ENCODE measurements at regions not wholly inside any gene's neighbourhood (a gene's known extent, or its start where the extent isn't known, plus 50 kb on each side); places are given as distances from the start of the nearest gene placed in this dataset.

DNA sequence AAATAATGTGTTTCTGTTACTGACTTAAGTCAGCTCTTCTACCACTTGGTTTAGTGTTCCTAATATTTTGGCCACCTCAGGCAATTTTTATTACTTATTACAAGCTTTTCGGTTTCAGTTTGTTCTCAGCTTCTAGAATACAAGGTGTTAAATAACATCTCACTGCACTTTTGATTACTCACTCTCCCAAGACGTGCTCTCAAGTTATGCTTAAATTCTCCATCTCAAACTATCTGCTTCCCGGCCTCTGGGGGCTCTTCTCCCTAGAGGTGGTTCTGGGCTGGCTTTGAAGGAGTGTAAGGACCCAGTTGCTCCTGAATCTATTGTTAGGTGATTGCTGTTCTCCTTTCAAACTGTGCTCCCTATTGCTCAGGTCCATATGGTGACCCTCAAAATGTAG is 193.9 kb upstream of the DDHD1 start:
- no peak overlapping the region for H4K8ac ChIP-seq (ENCODE audit: low read depth, low read length)
- no peak overlapping the region for H3K4me2 ChIP-seq (ENCODE audit: low read length)
- no peak overlapping the region for H2BK15ac ChIP-seq (replicated peaks; ENCODE audit: low read depth)
- DNase-seq, result peak; percentile 55
- H3K4me3 ChIP-seq (ENCODE audit: low read length), result no peak overlapping the region
- no peak overlapping the region for H3K18ac ChIP-seq (ENCODE audit: low read length)
- H3K4ac ChIP-seq (ENCODE audit: low read depth, low read length), result no peak overlapping the region
- no peak overlapping the region for H2AK5ac ChIP-seq (ENCODE audit: low read length)
- no peaks in the 10 kb centered on the region for H3K27me3 ChIP-seq (ENCODE audit: insufficient read depth, low read length, poor library complexity)
- no peaks in the 10 kb centered on the region for H3K79me1 ChIP-seq (ENCODE audit: low read length)
- H4K5ac ChIP-seq (ENCODE audit: low read length), result no peak overlapping the region
- no peak overlapping the region for H2BK120ac ChIP-seq (ENCODE audit: low read depth, low read length)
- no peak overlapping the region for H2BK5ac ChIP-seq (ENCODE audit: low read length)
- no peak overlapping the region for H3K23ac ChIP-seq (ENCODE audit: low read length)
- H3K27ac ChIP-seq (ENCODE audit: low read depth, low read length), result no peak overlapping the region
- no peak overlapping the region for H3K56ac ChIP-seq (ENCODE audit: low read length)
- H3K9ac ChIP-seq (ENCODE audit: low read length), result no peak overlapping the region
- no CpG with 5 or more reads among the region's 3 CpGs for WGBS (ENCODE audit: extremely low coverage, insufficient coverage, low lambda C conversion rate)
- no peaks in the 10 kb centered on the region for H3K4me1 ChIP-seq (ENCODE audit: control insufficient read depth, low read depth, low read length)
- no peaks in the 10 kb centered on the region for H3K36me3 ChIP-seq (ENCODE audit: control insufficient read depth, insufficient read depth, low read length)
- H3K79me2 ChIP-seq (ENCODE audit: control insufficient read depth, insufficient read depth, low read length), result no peaks in the 10 kb centered on the region

DNA sequence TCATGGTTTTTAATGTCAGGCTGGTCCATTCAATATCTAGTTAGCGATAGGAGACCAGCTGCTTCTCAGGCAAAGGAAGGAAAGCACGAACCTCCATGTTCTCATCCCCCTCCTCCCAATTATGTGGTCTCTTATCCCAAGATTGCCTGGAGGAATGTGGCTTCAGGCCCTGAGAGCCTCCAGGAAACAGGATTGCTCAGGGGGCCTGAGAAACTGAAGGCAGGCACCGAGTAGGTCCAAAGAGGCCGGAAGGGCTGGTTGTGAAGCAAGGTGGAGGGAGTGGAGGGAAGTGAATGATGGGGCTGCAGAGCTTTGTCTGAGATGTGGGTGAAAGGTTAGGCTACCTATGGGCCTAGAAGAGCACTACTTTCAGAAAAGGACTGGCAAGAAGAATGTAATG is 188.2 kb upstream of the DDHD1 start:
- Histone ChIP-seq H3K4me2 (ENCODE audit: low read length) (no peak overlapping the region), H2AK5ac (ENCODE audit: low read length) (no peak overlapping the region), H4K5ac (ENCODE audit: low read length) (no peak overlapping the region), H3K27me3 (ENCODE audit: insufficient read depth, low read length, poor library complexity) (no peaks in the 10 kb centered on the region), H3K4me1 (ENCODE audit: control insufficient read depth, low read depth, low read length) (no peaks in the 10 kb centered on the region), H3K27ac (ENCODE audit: low read depth, low read length) (no peak overlapping the region), H3K36me3 (ENCODE audit: control insufficient read depth, insufficient read depth, low read length) (no peaks in the 10 kb centered on the region), H3K56ac (ENCODE audit: low read length) (no peak overlapping the region), H3K9ac (ENCODE audit: low read length) (no peak overlapping the region), H2BK15ac (replicated peaks; ENCODE audit: low read depth) (no peak overlapping the region), H3K4ac (ENCODE audit: low read depth, low read length) (no peak overlapping the region), H2BK5ac (ENCODE audit: low read length) (no peak overlapping the region), H3K79me1 (ENCODE audit: low read length) (no peaks in the 10 kb centered on the region), H3K23ac (ENCODE audit: low read length) (no peak overlapping the region), H3K18ac (ENCODE audit: low read length) (no peak overlapping the region), H3K79me2 (ENCODE audit: control insufficient read depth, insufficient read depth, low read length) (no peaks in the 10 kb centered on the region), H2BK120ac (ENCODE audit: low read depth, low read length) (no peak overlapping the region), H4K8ac (ENCODE audit: low read depth, low read length) (no peak overlapping the region), H3K4me3 (ENCODE audit: low read length) (no peak overlapping the region)
- peak; percentile 60 for DNase-seq
- no CpG with 5 or more reads among the region's 4 CpGs for WGBS (ENCODE audit: extremely low coverage, insufficient coverage, low lambda C conversion rate)

DNA sequence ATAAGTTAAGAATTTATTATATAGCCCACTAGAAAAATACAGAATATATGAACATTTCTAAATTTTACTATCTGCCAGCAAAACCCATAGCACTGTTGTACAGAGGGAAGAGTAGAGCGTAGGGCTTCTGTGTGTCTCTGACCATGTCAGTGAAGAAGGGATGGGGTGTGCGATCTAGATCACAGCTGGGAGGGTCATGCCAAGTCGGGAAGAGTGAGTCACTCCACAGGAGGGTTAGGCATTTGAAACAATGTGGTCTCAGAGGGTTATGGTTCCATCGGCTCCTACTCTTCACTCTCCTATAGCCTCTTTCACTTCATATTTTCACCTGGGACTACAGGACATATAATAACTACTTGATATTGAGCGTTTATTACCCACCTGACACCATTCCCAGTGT is 185.1 kb upstream of the DDHD1 start:
- H3K9ac ChIP-seq (ENCODE audit: low read length), result no peak overlapping the region
- H3K4ac ChIP-seq (ENCODE audit: low read depth, low read length), result no peak overlapping the region
- no peak overlapping the region for H3K23ac ChIP-seq (ENCODE audit: low read length)
- no peaks in the 10 kb centered on the region for H3K27me3 ChIP-seq (ENCODE audit: insufficient read depth, low read length, poor library complexity)
- H3K4me3 ChIP-seq (ENCODE audit: low read length), result no peak overlapping the region
- no peaks in the 10 kb centered on the region for H3K36me3 ChIP-seq (ENCODE audit: control insufficient read depth, insufficient read depth, low read length)
- no peak overlapping the region for H4K5ac ChIP-seq (ENCODE audit: low read length)
- no CpG with 5 or more reads among the region's 5 CpGs for WGBS (ENCODE audit: extremely low coverage, insufficient coverage, low lambda C conversion rate)
- no peak overlapping the region for H3K18ac ChIP-seq (ENCODE audit: low read length)
- H3K79me2 ChIP-seq (ENCODE audit: control insufficient read depth, insufficient read depth, low read length), result no peaks in the 10 kb centered on the region
- H2AK5ac ChIP-seq (ENCODE audit: low read length), result no peak overlapping the region
- H3K4me1 ChIP-seq (ENCODE audit: control insufficient read depth, low read depth, low read length), result no peaks in the 10 kb centered on the region
- H2BK15ac ChIP-seq (replicated peaks; ENCODE audit: low read depth), result no peak overlapping the region
- no peak overlapping the region for H4K8ac ChIP-seq (ENCODE audit: low read depth, low read length)
- H3K79me1 ChIP-seq (ENCODE audit: low read length), result no peaks in the 10 kb centered on the region
- no peak overlapping the region for H2BK5ac ChIP-seq (ENCODE audit: low read length)
- H3K4me2 ChIP-seq (ENCODE audit: low read length), result no peak overlapping the region
- DNase-seq, result peak; percentile 31
- H3K56ac ChIP-seq (ENCODE audit: low read length), result no peak overlapping the region
- no peak overlapping the region for H2BK120ac ChIP-seq (ENCODE audit: low read depth, low read length)
- H3K27ac ChIP-seq (ENCODE audit: low read depth, low read length), result no peak overlapping the region

DNA sequence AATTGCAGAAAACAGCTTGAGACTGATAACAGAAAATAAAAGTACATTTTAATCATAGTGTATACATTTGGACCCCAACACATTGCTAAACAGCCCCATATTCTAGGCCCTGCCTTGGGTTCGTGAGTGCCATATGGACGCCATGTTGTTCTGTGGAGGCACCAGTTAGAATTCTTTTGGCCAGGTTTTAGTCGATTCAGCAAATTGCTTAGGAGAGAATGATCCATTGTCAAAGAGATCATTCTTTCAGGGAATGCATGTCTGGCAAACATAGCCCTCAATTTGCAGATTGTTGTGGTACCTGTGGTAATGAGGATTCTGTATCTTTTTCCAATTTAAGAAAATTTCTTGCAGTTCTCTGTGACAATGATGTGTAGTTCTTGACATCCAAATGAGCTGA is 183.6 kb upstream of the DDHD1 start:
- WGBS (ENCODE audit: extremely low coverage, insufficient coverage, low lambda C conversion rate), result no CpG with 5 or more reads among the region's 3 CpGs
- Histone ChIP-seq H3K27me3 (ENCODE audit: insufficient read depth, low read length, poor library complexity) (no peaks in the 10 kb centered on the region), H3K23ac (ENCODE audit: low read length) (no peak overlapping the region), H4K8ac (ENCODE audit: low read depth, low read length) (no peak overlapping the region), H3K4me1 (ENCODE audit: control insufficient read depth, low read depth, low read length) (no peaks in the 10 kb centered on the region), H3K79me1 (ENCODE audit: low read length) (no peaks in the 10 kb centered on the region), H3K36me3 (ENCODE audit: control insufficient read depth, insufficient read depth, low read length) (no peaks in the 10 kb centered on the region), H3K27ac (ENCODE audit: low read depth, low read length) (no peak overlapping the region), H2BK120ac (ENCODE audit: low read depth, low read length) (no peak overlapping the region), H3K79me2 (ENCODE audit: control insufficient read depth, insufficient read depth, low read length) (no peaks in the 10 kb centered on the region), H3K4ac (ENCODE audit: low read depth, low read length) (no peak overlapping the region), H3K18ac (ENCODE audit: low read length) (no peak overlapping the region), H3K4me3 (ENCODE audit: low read length) (no peak overlapping the region), H3K56ac (ENCODE audit: low read length) (no peak overlapping the region), H3K4me2 (ENCODE audit: low read length) (no peak overlapping the region), H2BK5ac (ENCODE audit: low read length) (no peak overlapping the region), H2BK15ac (replicated peaks; ENCODE audit: low read depth) (no peak overlapping the region), H3K9ac (ENCODE audit: low read length) (no peak overlapping the region), H4K5ac (ENCODE audit: low read length) (no peak overlapping the region), H2AK5ac (ENCODE audit: low read length) (no peak overlapping the region)
- DNase-seq, result no peak

DNA sequence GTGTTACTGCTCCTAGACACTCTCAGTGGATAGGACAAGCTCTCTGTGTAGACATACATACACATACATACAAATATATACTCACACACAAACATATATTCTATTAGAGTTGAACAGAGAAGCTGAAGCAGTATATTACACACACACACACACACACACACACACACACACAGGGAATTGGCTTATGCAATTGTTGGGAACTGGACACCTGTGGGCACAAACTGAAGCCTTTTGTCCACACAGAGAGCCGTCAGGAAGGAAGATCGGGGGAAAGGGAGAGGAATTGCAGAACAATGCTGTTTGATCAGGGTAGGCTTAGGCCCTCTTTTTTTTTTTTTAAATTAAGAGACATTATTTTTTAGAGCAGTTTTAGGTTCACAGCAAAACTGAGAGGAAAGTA is 180.7 kb upstream of the DDHD1 start:
- Histone ChIP-seq H3K23ac (ENCODE audit: low read length) (no peak overlapping the region), H2BK120ac (ENCODE audit: low read depth, low read length) (no peak overlapping the region), H3K9ac (ENCODE audit: low read length) (no peak overlapping the region), H3K36me3 (ENCODE audit: control insufficient read depth, insufficient read depth, low read length) (no peaks in the 10 kb centered on the region), H3K18ac (ENCODE audit: low read length) (no peak overlapping the region), H3K4ac (ENCODE audit: low read depth, low read length) (no peak overlapping the region), H3K79me1 (ENCODE audit: low read length) (no peaks in the 10 kb centered on the region), H3K4me3 (ENCODE audit: low read length) (no peak overlapping the region), H3K27me3 (ENCODE audit: insufficient read depth, low read length, poor library complexity) (no peaks in the 10 kb centered on the region), H3K56ac (ENCODE audit: low read length) (no peak overlapping the region), H3K4me1 (ENCODE audit: control insufficient read depth, low read depth, low read length) (no peaks in the 10 kb centered on the region), H2BK15ac (replicated peaks; ENCODE audit: low read depth) (no peak overlapping the region), H3K4me2 (ENCODE audit: low read length) (no peak overlapping the region), H4K5ac (ENCODE audit: low read length) (no peak overlapping the region), H4K8ac (ENCODE audit: low read depth, low read length) (no peak overlapping the region), H2BK5ac (ENCODE audit: low read length) (no peak overlapping the region), H2AK5ac (ENCODE audit: low read length) (no peak overlapping the region), H3K79me2 (ENCODE audit: control insufficient read depth, insufficient read depth, low read length) (no peaks in the 10 kb centered on the region), H3K27ac (ENCODE audit: low read depth, low read length) (no peak overlapping the region)
- no CpG with 5 or more reads among the region's 2 CpGs for WGBS (ENCODE audit: extremely low coverage, insufficient coverage, low lambda C conversion rate)
- DNase-seq, result no peak

DNA sequence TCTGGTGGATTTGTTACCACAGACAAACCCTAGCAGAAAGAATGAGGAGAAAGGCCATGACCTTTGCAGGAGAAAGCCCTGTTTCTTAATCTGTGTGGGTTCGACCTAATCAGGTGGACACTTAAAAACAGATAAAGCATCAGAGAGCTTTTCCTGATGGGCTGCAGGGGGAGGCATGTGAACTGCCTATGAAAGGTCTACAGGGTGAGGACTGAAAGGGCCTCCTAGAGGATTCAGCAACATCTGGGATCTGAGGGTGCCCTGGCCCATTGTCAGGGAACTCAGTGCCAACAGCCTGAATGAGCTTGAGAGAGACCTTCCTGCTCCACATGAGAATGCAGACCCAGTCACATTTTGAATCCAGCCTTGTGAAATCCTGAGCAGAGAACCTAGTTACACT is 178.8 kb upstream of the DDHD1 start:
- Histone ChIP-seq H3K23ac (ENCODE audit: low read length) (no peak overlapping the region), H3K27me3 (ENCODE audit: insufficient read depth, low read length, poor library complexity) (no peaks in the 10 kb centered on the region), H3K4me1 (ENCODE audit: control insufficient read depth, low read depth, low read length) (peaks cover 2% of the 10 kb centered on the region), H3K4ac (ENCODE audit: low read depth, low read length) (no peak overlapping the region), H2BK5ac (ENCODE audit: low read length) (no peak overlapping the region), H3K4me3 (ENCODE audit: low read length) (no peak overlapping the region), H3K27ac (ENCODE audit: low read depth, low read length) (no peak overlapping the region), H3K56ac (ENCODE audit: low read length) (no peak overlapping the region), H3K18ac (ENCODE audit: low read length) (no peak overlapping the region), H3K36me3 (ENCODE audit: control insufficient read depth, insufficient read depth, low read length) (no peaks in the 10 kb centered on the region), H4K8ac (ENCODE audit: low read depth, low read length) (no peak overlapping the region), H2BK120ac (ENCODE audit: low read depth, low read length) (no peak overlapping the region), H3K79me1 (ENCODE audit: low read length) (no peaks in the 10 kb centered on the region), H3K79me2 (ENCODE audit: control insufficient read depth, insufficient read depth, low read length) (no peaks in the 10 kb centered on the region), H4K5ac (ENCODE audit: low read length) (no peak overlapping the region), H3K4me2 (ENCODE audit: low read length) (no peak overlapping the region), H2AK5ac (ENCODE audit: low read length) (no peak overlapping the region), H3K9ac (ENCODE audit: low read length) (no peak overlapping the region), H2BK15ac (replicated peaks; ENCODE audit: low read depth) (no peak overlapping the region)
- no CpG with 5 or more reads among the region's 1 CpG for WGBS (ENCODE audit: extremely low coverage, insufficient coverage, low lambda C conversion rate)
- peak; percentile 53 for DNase-seq
